ENCODE measurements at regions not wholly inside any gene's neighbourhood (a gene's known extent, or its start where the extent isn't known, plus 50 kb on each side); places are given as distances from the start of the nearest gene placed in this dataset.

DNA sequence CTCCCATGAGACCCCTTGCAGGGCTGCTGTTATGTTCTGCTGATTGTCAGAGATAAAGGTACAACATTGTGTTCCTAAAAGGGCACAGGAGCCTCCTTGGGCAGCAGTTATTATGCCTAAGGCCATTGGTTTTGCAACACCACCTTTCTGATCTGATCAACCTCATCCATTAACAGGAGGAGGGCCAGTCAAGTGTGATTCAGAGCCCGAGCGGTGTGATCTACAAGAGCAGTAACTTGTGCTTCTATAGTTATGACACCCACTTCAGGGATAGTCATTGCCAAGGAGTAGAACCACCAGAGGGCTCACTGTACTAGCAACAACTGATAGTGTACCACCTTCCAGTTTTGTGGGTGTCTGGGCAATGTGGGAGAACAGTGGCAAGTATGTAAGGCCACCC lies 1457.9 kb upstream of the CADM2 start:
- Histone ChIP-seq H3K4me3 (no peak overlapping the region), H3K27ac (no peak overlapping the region)

- no peak overlapping the region for H3K4me3 ChIP-seq
- no peak overlapping the region for H3K27ac ChIP-seq
These were observed 1445.7 kb upstream of the CADM2 start for GRCh38 chr3:83513051-83513450.

DNA sequence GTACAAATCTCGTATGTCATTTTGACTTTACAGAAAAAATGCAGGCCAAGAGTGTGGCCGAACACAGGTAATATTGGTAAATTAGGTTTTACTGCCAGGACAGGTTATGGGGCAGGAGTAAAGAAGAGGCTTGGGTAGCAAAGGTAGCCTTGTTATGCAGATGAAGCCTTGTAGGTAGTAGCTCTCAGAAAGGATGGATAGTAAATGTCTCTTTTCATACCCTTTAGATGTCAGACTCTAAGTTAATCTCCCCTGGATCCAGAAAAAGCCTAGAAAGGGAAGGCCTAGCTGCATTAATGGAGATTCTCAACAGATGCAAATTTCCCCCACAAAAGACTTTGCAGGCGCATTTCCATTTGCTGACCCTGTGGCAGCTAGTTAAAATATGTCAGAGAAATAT lies 1445.1 kb upstream of the CADM2 start:
- Histone ChIP-seq H3K27ac (no peak overlapping the region), H3K4me3 (no peak overlapping the region)

DNA sequence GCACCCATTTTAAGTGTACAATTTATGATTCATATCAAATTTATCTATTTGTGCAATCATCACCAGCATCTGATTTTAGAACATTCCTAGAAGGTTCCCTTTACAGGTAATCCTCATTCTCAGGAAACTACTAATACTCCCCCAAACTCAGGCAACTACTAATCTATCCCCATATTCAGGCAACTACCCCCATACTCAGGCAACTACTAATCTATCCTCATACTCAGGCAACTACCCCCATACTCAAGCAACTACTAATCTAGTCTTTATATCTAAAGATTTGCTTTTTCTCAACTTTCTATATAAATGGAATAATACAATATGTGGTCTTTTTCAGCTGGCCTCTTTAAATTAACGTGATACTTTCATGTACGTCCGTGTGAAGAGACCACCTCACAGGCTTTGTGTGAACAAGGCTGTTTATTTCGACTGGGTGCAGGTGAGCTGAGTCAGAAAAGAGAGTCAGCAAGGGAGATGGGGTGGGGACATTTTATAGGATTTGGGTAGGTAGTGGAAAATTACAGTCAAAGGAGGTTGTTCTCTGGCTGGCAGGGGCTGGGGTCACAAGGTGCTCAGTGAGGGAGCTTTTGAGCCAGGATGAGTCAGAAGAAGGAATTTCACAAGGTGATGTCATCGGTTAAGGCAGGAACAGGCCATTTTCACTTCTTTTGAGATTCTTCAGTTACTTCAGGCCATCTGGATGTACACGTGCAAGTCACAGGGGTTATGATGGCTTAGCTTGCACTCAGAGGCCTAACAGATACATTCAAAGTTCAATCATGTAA lies 1444.5 kb upstream of the CADM2 start:
- no peak overlapping the region for H3K4me3 ChIP-seq

DNA sequence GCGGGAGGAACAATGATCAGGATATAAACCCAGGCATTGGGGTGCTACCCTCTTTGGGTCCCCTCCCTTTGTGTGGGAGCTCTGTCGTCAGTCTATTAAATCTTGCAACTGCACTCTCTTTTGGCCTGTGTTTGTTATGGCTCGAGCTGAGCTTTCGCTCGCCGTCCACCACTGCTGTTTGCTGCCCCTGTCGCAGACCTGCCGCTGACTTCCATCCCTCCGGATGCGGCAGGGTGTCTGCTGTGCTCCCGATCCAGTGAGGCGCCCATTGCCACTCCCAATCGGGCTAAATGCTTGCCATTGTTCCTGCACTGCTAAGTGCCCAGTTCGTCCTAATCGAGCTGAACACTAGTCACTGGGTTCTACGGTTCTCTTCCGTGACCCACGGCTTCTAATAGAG lies 1443.7 kb upstream of the CADM2 start:
- H3K27ac ChIP-seq = no peak overlapping the region
- H3K4me3 ChIP-seq = no peak overlapping the region

More for the DNA sequence above, 1444.5 kb upstream of the CADM2 start:
- H3K27ac ChIP-seq = no peak overlapping the region

- no peak overlapping the region for H3K4me3 ChIP-seq
These were observed 1435.2 kb upstream of the CADM2 start for GRCh38 chr3:83523470-83524073.

DNA sequence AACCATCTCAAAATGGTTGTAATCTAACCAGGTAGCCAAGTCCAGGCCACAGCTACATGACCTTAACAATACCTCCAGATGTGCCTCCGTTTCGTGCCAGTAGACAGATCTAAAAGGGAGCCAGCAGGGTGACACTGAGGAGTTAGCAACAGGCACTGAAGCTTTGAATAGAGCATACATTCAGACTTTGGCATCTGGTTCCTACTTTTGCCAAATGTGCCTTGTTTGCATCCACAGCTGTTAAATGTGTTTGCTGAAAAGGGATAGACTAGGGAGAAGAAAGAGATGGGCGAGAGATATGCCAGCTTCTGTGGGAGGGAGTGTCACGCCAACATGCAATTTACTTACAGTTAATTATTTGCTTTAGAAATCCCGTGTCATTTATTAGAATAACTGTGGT lies 1433.9 kb upstream of the CADM2 start:
- Histone ChIP-seq H3K27ac (no peak overlapping the region), H3K4me3 (no peak overlapping the region)

More at GRCh38 chr3:83523470-83524073, 1435.2 kb upstream of the CADM2 start:
- H3K27ac ChIP-seq = no peak overlapping the region

- H3K4me3 ChIP-seq = no peak overlapping the region
- H3K27ac ChIP-seq = no peak overlapping the region
These were observed 1399.7 kb upstream of the CADM2 start for GRCh38 chr3:83559082-83559481.

DNA sequence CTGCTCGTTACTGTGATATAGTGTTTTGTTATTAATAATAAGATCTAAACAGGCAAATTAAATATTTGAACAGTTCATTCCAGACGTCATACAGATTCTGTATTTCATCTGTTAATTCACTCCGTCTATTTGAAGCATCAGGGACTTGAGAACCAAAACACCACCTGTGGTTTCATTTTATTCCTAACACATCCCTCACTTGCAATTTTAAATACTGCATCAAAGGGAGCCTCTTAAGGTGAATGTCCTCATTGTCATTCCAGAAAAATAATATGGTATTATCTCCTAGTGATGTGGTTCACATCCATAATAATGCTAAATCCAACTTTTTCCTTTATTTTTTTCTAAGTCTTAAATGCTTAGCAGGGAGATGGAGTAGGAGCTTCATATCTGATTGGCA lies 1390.9 kb upstream of the CADM2 start:
- H3K4me3 ChIP-seq = no peak overlapping the region
- H3K27ac ChIP-seq = no peak overlapping the region

DNA sequence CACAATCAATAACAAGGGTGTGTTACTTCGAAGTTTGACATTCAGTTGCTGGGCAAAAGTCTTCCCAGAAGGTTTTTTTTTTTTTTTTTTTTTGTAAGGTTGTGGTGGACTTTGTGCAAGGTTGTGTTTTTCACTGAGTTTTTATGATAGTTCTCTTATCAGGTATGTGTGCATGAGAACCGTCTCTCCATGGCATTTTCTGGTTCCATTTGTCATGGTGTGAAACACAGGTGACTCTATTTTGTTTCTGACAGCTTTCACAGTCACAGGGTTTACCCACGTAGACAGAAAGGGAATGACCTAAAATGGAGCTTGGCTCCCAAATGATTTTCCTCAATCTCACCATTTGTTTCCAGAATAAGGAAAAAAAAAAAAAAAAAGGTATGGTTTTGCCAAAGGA lies 1377.2 kb upstream of the CADM2 start:
- H3K4me3 ChIP-seq = no peak overlapping the region
- H3K27ac ChIP-seq = no peak overlapping the region

DNA sequence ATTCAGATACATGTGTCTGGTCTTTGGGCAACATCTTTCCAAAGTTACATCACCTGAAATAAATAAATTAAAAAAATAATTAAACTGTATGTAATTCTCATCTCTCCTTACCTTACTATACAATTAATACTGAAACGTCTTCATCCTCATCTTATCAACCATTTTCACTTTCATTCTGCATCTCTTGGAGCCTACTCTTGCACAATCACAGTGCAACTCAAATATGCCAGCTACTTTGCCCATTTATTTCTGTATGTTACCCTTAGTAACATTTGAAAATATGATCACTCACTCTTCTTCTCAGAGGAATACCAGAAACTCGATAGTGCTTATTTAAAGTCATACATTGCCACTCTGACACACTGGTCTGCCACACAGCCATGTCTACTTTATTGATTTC lies 1357.1 kb upstream of the CADM2 start:
- H3K27ac ChIP-seq = no peak overlapping the region
- no peak overlapping the region for H3K4me3 ChIP-seq

GRCh38 chr3:83622526-83622925 lies 1336.3 kb upstream of the CADM2 start:
- H3K4me3 ChIP-seq = no peak overlapping the region
- H3K27ac ChIP-seq = no peak overlapping the region

DNA sequence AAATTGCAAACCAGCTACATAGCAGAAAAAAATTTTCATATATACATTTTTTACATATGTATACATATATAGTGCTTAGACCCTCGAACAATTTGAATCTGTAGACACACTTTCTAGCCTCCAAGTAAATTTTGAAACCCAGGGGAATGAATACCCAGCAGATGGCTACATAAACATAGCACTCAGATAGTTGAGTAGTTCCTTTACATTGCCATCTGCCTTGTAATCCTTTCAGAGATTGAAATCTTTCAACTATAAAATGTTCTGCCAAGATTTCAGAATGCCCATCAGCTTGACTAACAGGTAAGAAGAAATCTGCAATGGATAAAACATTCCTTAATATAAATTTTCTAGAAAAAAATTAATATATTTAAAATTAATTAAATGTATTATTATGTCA lies 1333.5 kb upstream of the CADM2 start:
- H3K27ac ChIP-seq = no peak overlapping the region
- no peak overlapping the region for H3K4me3 ChIP-seq

DNA sequence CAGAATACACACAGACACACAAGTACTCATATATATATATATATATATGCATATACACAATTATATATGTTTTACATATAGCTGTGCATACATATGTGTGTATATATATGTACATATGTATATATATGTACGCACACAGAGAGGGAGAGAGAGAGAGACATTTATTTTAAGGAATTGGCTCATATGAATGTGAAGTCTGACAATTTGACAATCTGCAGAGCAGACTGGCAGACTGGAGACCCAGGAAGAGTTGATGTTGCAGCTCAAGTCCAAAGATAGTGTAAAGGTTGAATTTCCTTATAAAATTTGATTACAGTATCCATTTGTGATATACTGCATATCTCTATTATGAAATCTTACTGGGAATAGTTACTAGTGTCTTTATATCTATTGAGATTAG lies 1330.3 kb upstream of the CADM2 start:
- Histone ChIP-seq H3K4me3 (no peak overlapping the region), H3K27ac (no peak overlapping the region)

GRCh38 chr3:83632526-83632925 lies 1326.3 kb upstream of the CADM2 start:
- Histone ChIP-seq H3K4me3 (no peak overlapping the region), H3K27ac (no peak overlapping the region)

- Histone ChIP-seq H3K27ac (no peak overlapping the region), H3K4me3 (no peak overlapping the region)
These were observed 1325.0 kb upstream of the CADM2 start for GRCh38 chr3:83633758-83634157.

DNA sequence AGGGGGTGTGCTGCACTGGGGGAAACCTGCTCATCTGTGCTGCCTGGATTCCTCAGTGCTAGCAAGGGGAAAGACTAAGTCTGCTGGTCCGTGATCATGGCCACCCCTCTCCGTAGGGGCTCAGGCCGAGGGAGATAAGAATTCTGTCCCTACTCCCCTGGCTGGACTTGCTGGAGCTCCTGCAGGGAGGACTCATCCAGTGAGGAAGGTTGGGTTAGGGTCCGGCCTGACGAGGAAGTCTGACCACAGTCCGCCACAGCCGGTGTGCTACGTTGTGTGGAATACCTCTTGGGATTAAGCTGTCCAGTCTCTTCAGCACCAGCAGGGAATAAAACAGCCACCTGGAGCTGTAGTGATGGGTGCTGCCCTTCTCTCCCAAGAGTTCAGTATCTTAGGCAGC lies 1309.1 kb upstream of the CADM2 start:
- H3K27ac ChIP-seq = no peak overlapping the region
- H3K4me3 ChIP-seq = no peak overlapping the region

DNA sequence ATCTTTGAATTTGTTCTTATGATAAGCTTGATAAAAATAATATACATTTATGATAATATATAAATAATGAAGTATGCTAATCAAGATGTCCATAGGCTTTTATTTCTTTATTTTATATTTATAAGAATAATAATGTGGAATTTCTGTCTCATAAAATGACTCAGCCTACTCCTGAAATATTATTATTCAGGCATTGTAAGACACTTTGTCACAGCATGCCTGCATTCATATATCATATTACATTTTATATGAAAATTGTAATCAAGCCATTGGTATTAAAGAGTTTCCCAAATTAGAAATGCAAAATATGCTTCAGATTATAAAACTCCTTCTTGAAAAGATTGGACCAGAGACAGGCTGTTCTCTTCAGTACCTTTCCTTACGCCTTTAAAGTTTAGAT lies 1303.7 kb upstream of the CADM2 start:
- no peak overlapping the region for H3K27ac ChIP-seq

DNA sequence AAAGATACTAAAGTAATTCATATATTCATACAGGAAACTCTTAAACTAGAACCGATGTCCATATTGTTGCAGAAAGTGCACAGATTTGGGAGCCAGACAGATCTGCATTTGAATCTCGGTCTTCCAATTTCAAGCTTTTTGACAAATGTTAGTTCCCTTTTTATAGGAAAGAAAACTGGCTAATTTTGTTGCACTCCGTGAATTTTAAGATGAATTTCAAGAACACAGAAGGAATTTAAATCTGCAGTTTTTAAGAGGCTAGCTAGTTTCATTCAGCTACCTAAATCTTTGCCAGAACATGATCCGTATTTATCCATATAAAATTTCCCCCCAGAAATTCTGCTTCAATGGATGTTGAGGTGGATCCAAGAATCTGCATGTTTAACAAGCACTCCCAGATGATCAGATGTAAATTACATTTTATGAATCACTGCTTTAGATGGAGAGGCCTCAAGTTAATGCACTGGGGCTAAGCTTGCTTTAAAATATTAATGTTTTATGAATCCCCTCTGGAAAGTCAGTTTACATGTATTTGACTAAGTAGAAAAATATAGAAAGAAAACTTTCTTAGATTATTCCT lies 1296.3 kb upstream of the CADM2 start:
- no peak overlapping the region for H3K27ac ChIP-seq
- no peak overlapping the region for H3K4me3 ChIP-seq

More for the DNA sequence above, 1303.7 kb upstream of the CADM2 start:
- no peak overlapping the region for H3K4me3 ChIP-seq

DNA sequence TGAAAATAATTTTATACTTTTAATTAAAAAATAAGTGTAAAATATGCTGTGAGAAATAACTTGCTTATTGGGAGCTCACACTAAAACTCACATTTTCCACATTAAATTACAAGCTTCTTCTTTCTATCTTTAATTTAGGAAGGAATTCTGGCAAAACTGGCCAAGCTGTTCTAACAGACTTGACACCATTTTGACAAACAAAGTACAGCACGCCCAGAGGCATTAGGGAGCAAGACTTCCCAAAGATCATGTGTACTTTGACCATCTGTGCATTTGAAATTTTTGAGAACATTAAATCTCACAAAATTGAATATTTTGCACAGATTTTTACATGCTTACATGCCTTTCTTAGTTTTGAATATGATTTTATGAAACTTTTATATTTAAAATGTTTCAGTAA lies 1288.4 kb upstream of the CADM2 start:
- H3K4me3 ChIP-seq = no peak overlapping the region

DNA sequence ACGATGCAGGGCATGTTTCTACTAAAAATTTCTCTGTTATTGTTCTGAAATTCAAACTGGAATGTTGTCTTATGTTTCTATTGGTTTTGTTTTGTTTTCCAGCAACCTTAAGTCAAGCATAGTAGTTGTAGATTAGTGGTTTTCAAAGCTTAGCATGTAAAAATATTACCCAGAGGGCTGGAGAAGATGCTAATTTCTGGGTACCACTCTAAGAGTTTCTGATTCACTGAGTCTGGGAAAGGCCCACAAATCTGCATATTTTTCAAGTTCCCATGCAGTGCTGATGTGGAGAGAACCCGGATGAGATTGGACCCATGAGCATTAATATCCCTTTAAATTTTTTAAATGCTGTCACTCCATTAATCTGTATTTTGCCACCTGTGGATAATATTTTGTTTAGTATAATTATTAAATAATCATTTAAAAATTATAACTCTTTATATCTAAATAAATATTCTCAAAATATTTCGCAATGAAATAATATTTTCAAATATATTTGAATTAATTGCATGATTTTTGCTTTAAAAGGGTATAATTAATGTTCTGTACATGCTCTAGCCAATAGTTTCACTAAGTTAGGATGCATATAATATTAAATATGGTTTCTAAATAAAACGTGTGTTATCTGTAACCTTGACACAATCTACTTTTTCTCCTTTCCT lies 1274.7 kb upstream of the CADM2 start:
- no peak overlapping the region for H3K27ac ChIP-seq

More for the DNA sequence above, 1288.4 kb upstream of the CADM2 start:
- H3K27ac ChIP-seq = no peak overlapping the region

More for the DNA sequence above, 1274.7 kb upstream of the CADM2 start:
- no peak overlapping the region for H3K4me3 ChIP-seq

All from skin epidermis (tissue), 12 donors.